Ishikawa (cell line): ENCODE measurements at regions not wholly inside any gene's neighbourhood (a gene's known extent, or its start where the extent isn't known, plus 50 kb on each side); places are given as distances from the start of the nearest gene placed in this dataset.

ENCODE experiments used
- CREB1 ChIP-seq: IDR thresholded peaks from 2 replicates; pipeline ENCODE4 v1.6.1; 2012; ENCODE audit warnings: low read depth
- EP300 ChIP-seq: IDR thresholded peaks from 2 replicates; pipeline ENCODE4 v1.6.1; 2012; ENCODE audit warnings: borderline replicate concordance
- TF ChIP-seq, protein P1 (sequence below): IDR thresholded peaks from 2 replicates; pipeline ENCODE4 v1.6.1; 2012

DNA sequence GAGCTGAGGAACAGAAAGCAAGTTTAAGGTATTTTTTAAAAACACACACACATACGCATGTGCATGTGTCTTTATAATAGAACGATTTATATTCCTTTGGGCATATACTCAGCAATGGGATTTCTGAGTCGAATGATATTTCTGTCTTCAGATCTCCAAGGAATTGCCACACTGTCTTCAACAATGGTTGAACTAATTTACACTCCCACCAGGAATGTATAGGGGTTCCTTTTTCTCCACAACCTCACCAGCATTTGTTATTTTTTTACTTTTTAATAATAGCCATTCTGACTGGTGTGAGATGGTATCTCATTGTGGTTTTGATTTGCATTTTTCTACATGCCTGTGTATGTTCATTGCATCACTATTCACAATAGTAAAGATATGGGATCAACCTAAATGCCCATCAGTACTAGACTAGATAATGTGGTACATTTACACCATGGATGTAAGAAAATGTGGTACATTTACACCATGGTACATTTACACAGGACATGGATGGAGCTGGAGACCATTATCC lies 60.3 kb upstream of the MAP3K1 start:
- TF ChIP-seq CREB1 (no peak), EP300 (no peak)
- TF ChIP-seq, protein P1, sequence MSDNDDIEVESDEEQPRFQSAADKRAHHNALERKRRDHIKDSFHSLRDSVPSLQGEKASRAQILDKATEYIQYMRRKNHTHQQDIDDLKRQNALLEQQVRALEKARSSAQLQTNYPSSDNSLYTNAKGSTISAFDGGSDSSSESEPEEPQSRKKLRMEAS: no peak
